ENCODE measurements at regions not wholly inside any gene's neighbourhood (a gene's known extent, or its start where the extent isn't known, plus 50 kb on each side); places are given as distances from the start of the nearest gene placed in this dataset.
A peak's percentile ranks its signal among the peaks of the same experiment; 100 is the strongest.

DNA sequence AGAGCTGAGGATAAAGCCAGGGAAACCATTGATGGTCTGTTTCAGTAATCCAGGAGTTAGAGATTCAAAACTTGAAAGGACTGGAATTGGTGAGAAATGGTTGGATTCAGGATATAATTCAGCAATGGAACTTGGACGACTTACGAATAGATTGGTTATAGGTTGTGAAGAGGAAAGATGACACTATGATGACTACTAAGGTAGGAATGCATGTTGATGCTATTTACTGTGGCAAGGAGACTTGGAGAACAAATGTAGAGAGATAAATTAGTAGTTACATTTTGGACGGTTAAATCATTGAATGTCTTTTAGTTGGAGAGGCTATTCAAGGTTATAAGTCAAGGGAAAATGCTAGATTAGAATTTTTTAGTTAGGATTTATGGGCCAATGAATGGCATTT lies 365.4 kb upstream of the TECRL start (continued):
- no peak for TF ChIP-seq HDAC2 (CRISPR knock-in tag; IDR thresholded peaks at IDR 0.05)

- Histone ChIP-seq H4K20me1 (ENCODE audit: insufficient read depth, low read length) (no peaks in the 10 kb centered on the region), H3K4me2 (ENCODE audit: low read depth, low read length) (no peak overlapping the region), H3K9me3 (ENCODE audit: low read length) (no peaks in the 10 kb centered on the region), H3K4me3 (replicated peaks in 1 of 3; ENCODE audit: insufficient read depth in 1 of 3, low read depth in 2 of 3, low read length in 3 of 3) (no peak overlapping the region), H3K36me3 (replicated peaks in 1 of 2; ENCODE audit: control insufficient read depth in 1 of 2, insufficient read depth in 2 of 2, low read length in 2 of 2) (no peaks in the 10 kb centered on the region), H3K27ac (ENCODE audit: extremely low read length, insufficient read depth, low read length) (no peak overlapping the region), H3K9ac (ENCODE audit: insufficient read depth, low read depth, low read length) (no peak overlapping the region), H3K27me3 (ENCODE audit: control insufficient read depth in 1 of 2, insufficient read depth in 2 of 2, low read length in 2 of 2) (no peaks in the 10 kb centered on the region), H3K79me2 (ENCODE audit: insufficient read depth, low read length) (no peaks in the 10 kb centered on the region), H2AFZ (ENCODE audit: low read length) (no peak overlapping the region), H3K4me1 (ENCODE audit: insufficient read depth, low read length) (no peaks in the 10 kb centered on the region)
- FAIRE-seq = no peak
- POLR2A ChIA-PET = no interaction called here
- intact Hi-C loops (cut with micrococcal nuclease; ENCODE audit: unreplicated experiment) (no loop called here), in situ Hi-C loops (cut with HindIII; ENCODE audit: extremely low pct_ligation_motif_present, low pct_unique_long_range_greater_than_20kb) (no loop called here)
- ATAC-seq = no peak
- 5% methylated on average over 2 of the region's 2 CpGs for WGBS (ENCODE audit: low lambda C conversion rate)
- TF ChIP-seq MAFK (conservative IDR thresholded peaks at IDR 0.05 in 1 of 2, IDR thresholded peaks at IDR 0.05 in 1 of 2; ENCODE audit: low read length in 2 of 2) (peak; percentile 55 to 67; a peak in 3 of 4 replicates), NFE2L2 (IDR thresholded peaks at IDR 0.05; ENCODE audit: low read length) (peak; percentile 71; the same call in 1 of the 2 replicates), ZNF224 (CRISPR knock-in tag; IDR thresholded peaks at IDR 0.05) (no peak), ZNF574 (CRISPR knock-in tag; IDR thresholded peaks at IDR 0.05) (no peak), KLF13 (CRISPR knock-in tag; IDR thresholded peaks at IDR 0.05) (no peak), POGZ (CRISPR knock-in tag; IDR thresholded peaks at IDR 0.05) (no peak), NBN (conservative IDR thresholded peaks at IDR 0.05) (no peak), MAFF (IDR thresholded peaks at IDR 0.05; ENCODE audit: low read depth, low read length) (peak; percentile 32; the same call in 1 of the 2 replicates), TOPORS (CRISPR knock-in tag; IDR thresholded peaks at IDR 0.05) (no peak), ZNF317 (CRISPR knock-in tag; IDR thresholded peaks at IDR 0.05) (no peak), ZNF83 (CRISPR knock-in tag; IDR thresholded peaks at IDR 0.05; ENCODE audit: borderline replicate concordance) (no peak), TCF7L2 (IDR thresholded peaks at IDR 0.05; ENCODE audit: low read depth, low read length) (no peak), ZNF564 (CRISPR knock-in tag; IDR thresholded peaks at IDR 0.05) (no peak)
- TF ChIP-seq, protein P1, sequence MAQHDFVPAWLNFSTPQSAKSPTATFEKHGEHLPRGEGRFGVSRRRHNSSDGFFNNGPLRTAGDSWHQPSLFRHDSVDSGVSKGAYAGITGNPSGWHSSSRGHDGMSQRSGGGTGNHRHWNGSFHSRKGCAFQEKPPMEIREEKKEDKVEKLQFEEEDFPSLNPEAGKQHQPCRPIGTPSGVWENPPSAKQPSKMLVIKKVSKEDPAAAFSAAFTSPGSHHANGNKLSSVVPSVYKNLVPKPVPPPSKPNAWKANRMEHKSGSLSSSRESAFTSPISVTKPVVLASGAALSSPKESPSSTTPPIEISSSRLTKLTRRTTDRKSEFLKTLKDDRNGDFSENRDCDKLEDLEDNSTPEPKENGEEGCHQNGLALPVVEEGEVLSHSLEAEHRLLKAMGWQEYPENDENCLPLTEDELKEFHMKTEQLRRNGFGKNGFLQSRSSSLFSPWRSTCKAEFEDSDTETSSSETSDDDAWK (CRISPR knock-in tag; IDR thresholded peaks at IDR 0.05) = no peak
- TF ChIP-seq, protein P2, sequence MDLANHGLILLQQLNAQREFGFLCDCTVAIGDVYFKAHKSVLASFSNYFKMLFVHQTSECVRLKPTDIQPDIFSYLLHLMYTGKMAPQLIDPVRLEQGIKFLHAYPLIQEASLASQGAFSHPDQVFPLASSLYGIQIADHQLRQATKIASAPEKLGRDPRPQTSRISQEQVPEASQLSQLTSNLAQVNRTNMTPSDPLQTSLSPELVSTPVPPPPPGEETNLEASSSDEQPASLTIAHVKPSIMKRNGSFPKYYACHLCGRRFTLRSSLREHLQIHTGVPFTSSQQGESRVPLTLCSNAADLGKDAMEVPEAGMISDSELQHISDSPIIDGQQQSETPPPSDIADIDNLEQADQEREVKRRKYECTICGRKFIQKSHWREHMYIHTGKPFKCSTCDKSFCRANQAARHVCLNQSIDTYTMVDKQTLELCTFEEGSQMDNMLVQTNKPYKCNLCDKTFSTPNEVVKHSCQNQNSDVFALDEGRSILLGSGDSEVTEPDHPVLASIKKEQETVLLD (CRISPR knock-in tag; IDR thresholded peaks at IDR 0.05; ENCODE audit: low read depth) = no peak
- TF ChIP-seq, protein P3, sequence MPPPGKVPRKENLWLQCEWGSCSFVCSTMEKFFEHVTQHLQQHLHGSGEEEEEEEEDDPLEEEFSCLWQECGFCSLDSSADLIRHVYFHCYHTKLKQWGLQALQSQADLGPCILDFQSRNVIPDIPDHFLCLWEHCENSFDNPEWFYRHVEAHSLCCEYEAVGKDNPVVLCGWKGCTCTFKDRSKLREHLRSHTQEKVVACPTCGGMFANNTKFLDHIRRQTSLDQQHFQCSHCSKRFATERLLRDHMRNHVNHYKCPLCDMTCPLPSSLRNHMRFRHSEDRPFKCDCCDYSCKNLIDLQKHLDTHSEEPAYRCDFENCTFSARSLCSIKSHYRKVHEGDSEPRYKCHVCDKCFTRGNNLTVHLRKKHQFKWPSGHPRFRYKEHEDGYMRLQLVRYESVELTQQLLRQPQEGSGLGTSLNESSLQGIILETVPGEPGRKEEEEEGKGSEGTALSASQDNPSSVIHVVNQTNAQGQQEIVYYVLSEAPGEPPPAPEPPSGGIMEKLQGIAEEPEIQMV (CRISPR knock-in tag; IDR thresholded peaks at IDR 0.05; ENCODE audit: low read depth) = no peak
- CTCF ChIA-PET (ENCODE audit: low intra/inter-chr PET ratio, low total read pairs) = no interaction called here
- DNase-seq (ENCODE audit: low spot score) = no peak
- BruUV-seq (replicated peaks) = no TSS peak
These were observed 361.9 kb upstream of the TECRL start for GRCh38 chr4:64771149-64771548.

Measured in HepG2 (cell line).